HG02610 (cell line): ENCODE measurements at regions not wholly inside any gene's neighbourhood (a gene's known extent, or its start where the extent isn't known, plus 50 kb on each side); places are given as distances from the start of the nearest gene placed in this dataset.

Experiments
- ATAC-seq: cut with Tn5 transposase; IDR thresholded peaks from one replicate; pipeline ENCODE4 v1.9.1; 2021; ENCODE audit warnings: mild to moderate bottlenecking, moderate library complexity; ENCODE audit not compliant: unreplicated experiment

- ATAC-seq, result no peak
Observed at GRCh38 chr11:128407962-128408361, 179.4 kb downstream of the ETS1 start.

DNA sequence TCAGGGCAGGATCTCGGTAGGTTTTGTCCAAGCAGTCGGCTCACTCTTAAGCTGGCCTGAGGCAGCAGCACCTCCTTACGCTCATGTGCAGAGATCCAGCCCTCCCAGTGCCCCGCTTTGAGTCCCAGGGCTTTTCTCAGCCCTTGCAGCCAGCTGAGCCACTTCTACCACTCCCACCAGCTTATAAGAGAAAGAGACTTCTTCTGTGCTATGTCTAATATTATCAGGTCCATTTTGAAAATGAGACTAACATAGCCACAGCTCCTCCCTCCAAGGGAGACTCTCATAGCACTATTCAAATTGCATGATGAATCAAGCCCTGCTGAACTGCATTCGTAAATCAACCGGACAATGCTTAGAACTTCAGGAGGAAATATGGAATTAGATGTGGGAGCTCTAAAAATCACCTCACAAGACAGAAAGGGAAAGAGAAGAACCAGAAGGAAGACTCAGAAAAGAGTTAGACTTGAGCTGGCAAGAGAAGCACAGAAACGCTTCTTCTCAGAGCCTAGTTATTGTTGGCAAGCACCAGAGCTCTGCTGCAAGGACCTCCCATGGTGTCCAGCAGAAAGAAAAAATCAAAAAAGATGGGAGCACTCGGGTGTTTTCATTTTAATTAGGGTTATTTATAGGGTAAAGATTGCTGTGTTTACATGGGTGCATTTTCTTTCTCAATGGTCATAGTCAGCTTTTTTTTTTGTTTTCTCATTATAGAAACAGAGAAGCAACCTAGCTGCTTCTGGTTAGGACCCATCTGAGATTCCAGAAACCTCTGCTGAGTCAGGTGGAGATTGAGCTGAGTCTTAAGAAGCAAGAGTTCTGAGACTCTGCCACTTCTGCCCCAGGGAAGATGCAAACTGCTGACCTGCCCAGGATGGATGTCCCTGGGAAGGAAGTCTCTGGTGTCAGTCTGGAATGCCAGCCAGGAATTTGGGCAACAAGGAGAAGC is 181.4 kb downstream of the ETS1 start:
- ATAC-seq, result no peak

GRCh38 chr11:128405112-128405511 is 182.2 kb downstream of the ETS1 start:
- ATAC-seq, result no peak

DNA sequence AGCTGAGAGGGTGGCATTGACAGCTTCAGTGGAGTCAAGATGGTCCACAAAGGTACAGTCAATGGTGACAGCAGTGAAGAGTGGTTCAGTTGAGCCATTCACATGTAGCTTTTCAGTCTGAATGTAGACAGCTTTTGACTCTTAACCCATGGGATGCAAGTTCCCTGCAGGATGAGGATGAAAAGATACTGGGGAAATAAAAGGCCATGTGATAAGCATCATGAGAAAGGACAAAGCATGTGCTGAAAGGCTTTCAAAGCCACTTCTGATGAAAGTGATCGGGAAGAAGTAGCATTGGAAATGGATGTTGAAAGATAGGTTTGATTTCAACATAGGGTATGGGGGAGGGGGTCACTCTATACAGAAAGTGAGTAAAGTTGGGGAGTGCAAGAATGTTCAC is 182.9 kb downstream of the ETS1 start:
- no peak for ATAC-seq

DNA sequence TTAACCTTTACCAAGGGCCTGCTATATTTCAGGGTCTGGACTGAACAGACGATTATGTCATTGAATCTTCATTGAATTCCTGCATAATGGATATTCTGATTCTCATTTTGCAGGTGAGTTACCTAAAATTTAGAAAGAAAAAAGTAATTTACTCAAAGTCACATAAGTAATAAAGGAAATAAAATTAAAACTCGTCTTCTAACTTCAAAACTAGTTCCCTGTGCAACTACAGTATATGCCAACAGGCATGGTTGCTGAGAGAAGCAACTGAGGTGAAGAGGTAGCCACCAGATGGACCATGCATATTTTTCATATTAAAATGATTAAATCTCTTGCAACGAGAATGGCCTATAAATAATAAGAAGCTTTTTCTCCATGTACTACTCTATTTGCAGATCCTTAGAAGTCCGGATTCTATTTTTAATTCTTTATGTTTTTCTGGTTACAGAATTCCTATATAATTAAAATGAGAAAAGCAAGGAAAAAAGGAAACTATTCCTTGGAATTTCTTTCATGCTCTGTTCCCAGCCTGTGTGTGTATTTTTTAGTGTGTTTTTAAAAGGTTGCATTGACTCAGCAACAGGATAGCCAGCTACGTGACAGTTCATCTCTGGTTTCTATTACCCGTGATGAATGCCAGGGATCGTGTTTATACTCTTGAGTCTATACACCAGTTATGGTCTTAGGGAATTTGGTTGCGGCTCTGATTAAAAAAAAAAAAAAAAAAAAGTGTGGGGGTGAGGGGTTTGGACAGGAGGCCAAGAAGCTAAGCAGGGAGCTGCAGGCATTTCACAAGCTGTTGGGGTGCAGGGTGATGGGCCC is 186.8 kb downstream of the ETS1 start:
- ATAC-seq, result no peak

GRCh38 chr11:128399251-128400121 is 187.9 kb downstream of the ETS1 start:
- ATAC-seq, result no peak

DNA sequence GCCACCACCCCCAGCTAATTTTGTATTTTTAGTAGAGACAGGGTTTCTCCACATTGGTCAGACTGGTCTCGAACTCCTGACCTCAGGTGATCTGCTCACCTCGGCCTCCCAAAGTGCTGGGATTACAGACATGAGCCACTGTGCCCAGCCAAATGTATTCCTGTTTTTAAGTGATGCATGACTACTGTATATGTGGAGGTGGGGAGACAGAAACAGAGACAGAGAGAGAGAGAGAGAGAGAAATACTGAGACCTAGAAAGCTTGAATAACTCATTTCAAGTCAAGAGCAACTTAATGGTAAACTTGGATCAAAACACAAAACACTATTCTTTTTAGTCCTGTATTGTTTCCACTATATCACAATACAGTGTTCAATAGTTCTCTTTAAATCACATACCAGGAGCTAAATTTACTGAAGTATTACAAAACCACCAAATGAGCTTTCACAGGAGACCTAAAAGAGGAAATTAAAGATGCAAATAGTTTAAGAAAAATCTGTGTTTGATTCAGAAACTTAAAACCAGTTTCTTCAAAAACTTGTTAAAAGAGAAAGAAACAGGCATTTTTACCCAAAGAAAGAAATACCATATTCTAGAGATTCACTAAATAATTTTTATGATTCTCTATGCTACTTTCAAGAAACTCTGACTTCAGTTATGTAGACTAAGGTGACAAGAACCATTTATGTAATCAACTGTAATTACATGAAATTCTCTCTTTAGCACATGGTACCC is 188.7 kb downstream of the ETS1 start:
- no peak for ATAC-seq

DNA sequence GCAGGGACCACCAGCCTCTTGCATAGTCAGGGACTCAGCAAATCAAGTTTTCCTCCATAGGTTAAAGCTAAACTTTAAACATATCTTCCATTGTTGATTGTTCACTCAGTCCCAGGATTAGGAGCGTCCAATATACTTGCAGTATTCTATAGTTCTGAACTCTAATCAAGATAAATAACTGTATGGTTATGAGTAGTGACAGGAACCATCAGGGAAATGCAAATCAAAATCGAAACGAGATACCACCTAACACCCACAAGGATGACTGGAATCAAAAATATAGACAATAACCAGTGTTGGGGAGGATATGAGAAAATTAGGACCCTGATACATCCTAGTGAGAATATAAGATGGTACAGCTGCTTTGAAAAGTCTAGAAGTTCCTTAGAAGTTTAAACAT is 190.0 kb downstream of the ETS1 start:
- ATAC-seq, result no peak

GRCh38 chr11:128394431-128395089 is 192.8 kb downstream of the ETS1 start:
- no peak for ATAC-seq

- no peak for ATAC-seq
Observed at GRCh38 chr11:128392259-128392658, 195.1 kb downstream of the ETS1 start.

DNA sequence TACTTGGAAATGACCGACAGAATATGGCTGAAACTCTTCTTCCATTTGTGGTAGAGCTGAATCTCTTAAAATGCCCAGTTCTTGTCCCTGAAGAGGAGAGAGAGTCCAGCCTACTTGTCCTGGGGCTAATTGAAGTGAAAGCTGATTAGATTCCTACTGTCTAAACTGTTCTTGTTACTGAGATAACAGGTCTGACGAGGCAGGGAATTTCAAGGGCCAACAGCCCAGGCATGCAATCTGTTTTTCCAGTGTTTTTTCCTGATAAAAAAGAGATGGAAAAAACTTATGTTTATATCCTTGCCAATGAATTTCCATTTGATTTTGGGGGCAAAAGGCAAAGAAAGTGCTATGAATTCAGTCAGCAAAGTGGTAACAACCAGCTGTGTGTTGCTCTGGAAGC is 195.5 kb downstream of the ETS1 start:
- no peak for ATAC-seq

DNA sequence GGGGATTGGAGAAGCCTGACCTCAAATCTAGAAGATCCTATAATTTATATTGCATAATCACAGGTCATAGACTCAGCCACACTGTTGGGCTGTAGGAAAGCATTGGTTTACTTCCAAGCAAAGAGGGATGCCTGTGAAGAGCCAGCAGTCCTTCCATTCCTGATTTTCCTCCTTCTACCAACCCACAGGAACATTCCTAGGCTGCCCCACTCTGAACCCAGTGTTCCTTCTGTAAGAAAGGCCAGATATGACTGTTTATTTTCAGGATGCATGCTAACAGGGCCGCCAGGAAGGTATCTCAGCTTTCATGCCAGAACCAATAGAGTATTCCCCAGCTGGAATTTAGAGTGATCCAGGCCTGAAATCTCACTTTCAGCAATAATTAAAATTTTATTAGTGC is 197.1 kb downstream of the ETS1 start:
- no peak for ATAC-seq

DNA sequence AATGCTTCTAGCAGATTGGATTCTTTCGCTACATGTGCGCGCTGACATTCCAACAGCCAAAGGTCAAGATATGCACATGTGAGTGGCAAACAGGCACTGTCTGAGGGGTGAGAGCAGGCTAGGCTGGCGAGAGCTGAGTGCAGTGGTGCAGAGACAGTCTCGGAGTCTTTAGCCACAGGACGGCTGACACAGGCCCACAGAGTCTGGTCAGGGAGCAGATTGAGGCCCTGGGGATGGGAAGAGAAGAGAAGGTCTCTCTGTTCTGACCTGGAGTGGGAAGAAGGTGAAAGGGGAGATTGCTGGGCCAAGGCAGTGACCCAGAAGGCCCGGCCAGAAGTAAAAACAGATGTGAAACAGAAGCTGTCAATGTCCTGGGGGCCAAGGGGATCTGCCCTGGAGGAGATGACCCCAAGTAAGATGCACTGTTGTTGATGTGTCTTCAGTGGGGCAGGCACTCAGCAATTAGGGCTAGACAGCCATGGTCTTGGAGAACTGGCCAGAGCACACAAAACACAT is 197.8 kb downstream of the ETS1 start:
- ATAC-seq, result no peak

- ATAC-seq, result no peak
Observed at GRCh38 chr11:128388206-128388815, 199.0 kb downstream of the ETS1 start.

GRCh38 chr11:128379587-128380580 is 207.5 kb downstream of the ETS1 start:
- ATAC-seq, result peak; percentile 65

- ATAC-seq, result no peak
Observed at GRCh38 chr11:128375961-128376360, 211.4 kb downstream of the ETS1 start.

- no peak for ATAC-seq
Observed at GRCh38 chr11:128374026-128374425, 213.3 kb downstream of the ETS1 start.

DNA sequence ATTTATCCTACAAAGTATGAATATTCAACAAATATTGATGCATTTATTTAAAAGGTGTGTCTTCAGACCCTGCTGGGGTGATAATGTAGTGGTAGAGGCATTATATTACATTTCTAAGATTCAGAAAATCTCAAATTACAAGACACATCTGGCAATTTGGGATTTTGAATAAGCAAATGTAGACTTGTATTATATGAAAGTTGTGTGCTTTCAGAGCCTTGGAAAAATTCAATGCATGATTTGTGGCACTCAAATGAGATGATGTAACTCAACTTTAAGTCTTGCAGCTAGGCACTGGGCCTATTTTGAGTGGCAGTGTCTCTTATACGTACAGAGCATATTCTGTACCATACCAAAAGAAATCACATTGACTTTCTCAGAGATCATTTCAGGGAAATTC is 214.4 kb downstream of the ETS1 start:
- ATAC-seq, result no peak
